Astrocyte (in vitro differentiated cells and primary cell): ENCODE measurements at regions not wholly inside any gene's neighbourhood (a gene's known extent, or its start where the extent isn't known, plus 50 kb on each side); places are given as distances from the start of the nearest gene placed in this dataset.

Experiments
- DNase-seq: peaks from one replicate; pipeline ENCODE4 v3.0.0-alpha.2; 2010; ENCODE audit warnings: low read depth
- FAIRE-seq: peaks from 2 replicates; lab custom pipeline; 2011; peaks lifted over from hg19 to GRCh38; lab: Jason Lieb, UNC
- H2AFZ ChIP-seq: 2 replicates; pipeline ENCODE4 v1.6.0; 2012; ENCODE audit warnings: low read depth, low read length, inconsistent platforms
- H3K27ac ChIP-seq: 2 replicates; pipeline ENCODE4 v1.5.1; 2011; ENCODE audit warnings: low read depth, low read length, inconsistent platforms
- H3K27me3 ChIP-seq: 2 replicates; pipeline ENCODE4 v1.6.0; 2011; ENCODE audit warnings: low read length, inconsistent platforms; ENCODE audit not compliant: insufficient read depth
- H3K36me3 ChIP-seq: 2 replicates; pipeline ENCODE4 v1.5.1; 2011; ENCODE audit warnings: low read length, inconsistent platforms; ENCODE audit not compliant: insufficient read depth
- H3K4me1 ChIP-seq: 2 replicates; pipeline ENCODE4 v1.5.1; 2011; ENCODE audit warnings: low read length, inconsistent platforms; ENCODE audit not compliant: insufficient read depth
- H3K4me2 ChIP-seq: 2 replicates; pipeline ENCODE4 v1.6.0; 2012; ENCODE audit warnings: low read length, inconsistent platforms
- H3K4me3 ChIP-seq: 2 replicates; pipeline ENCODE4 v1.5.1; 2011; ENCODE audit warnings: low read depth, mild to moderate bottlenecking, low read length, inconsistent platforms; ENCODE audit not compliant: insufficient read depth
- H3K79me2 ChIP-seq: 2 replicates; pipeline ENCODE4 v1.6.0; 2012; ENCODE audit warnings: mild to moderate bottlenecking, low read length, inconsistent platforms; ENCODE audit not compliant: insufficient read depth
- H3K9ac ChIP-seq: 2 replicates; pipeline ENCODE4 v1.6.0; 2012; ENCODE audit warnings: mild to moderate bottlenecking, low read length, inconsistent platforms
- H3K9me3 ChIP-seq: 2 replicates; pipeline ENCODE4 v1.5.1; 2012; ENCODE audit warnings: low read depth, mild to moderate bottlenecking, low read length, inconsistent platforms; ENCODE audit not compliant: insufficient read depth
- H4K20me1 ChIP-seq: 2 replicates; pipeline ENCODE4 v1.6.0; 2012; ENCODE audit warnings: low read length, inconsistent platforms; ENCODE audit not compliant: insufficient read depth
- H3K27ac Mint-ChIP-seq: one replicate; pipeline ENCODE4 v1.8.0; 2021; ENCODE audit warnings: mild to moderate bottlenecking, mixed read lengths; ENCODE audit not compliant: unreplicated experiment
- H3K27me3 Mint-ChIP-seq: one replicate; pipeline ENCODE4 v1.8.0; 2021; ENCODE audit warnings: low read depth, mixed read lengths; ENCODE audit not compliant: unreplicated experiment
- H3K36me3 Mint-ChIP-seq: one replicate; pipeline ENCODE4 v1.8.0; 2021; ENCODE audit warnings: low read depth, mixed read lengths; ENCODE audit not compliant: unreplicated experiment
- H3K4me1 Mint-ChIP-seq: one replicate; pipeline ENCODE4 v1.8.0; 2021; ENCODE audit warnings: low read depth, mixed read lengths; ENCODE audit not compliant: unreplicated experiment
- H3K4me3 Mint-ChIP-seq: one replicate; pipeline ENCODE4 v1.8.0; 2021; ENCODE audit warnings: mild to moderate bottlenecking, moderate library complexity, mixed read lengths; ENCODE audit not compliant: unreplicated experiment
- H3K9me3 Mint-ChIP-seq: one replicate; pipeline ENCODE4 v1.8.0; 2021; ENCODE audit warnings: mild to moderate bottlenecking, mixed read lengths; ENCODE audit not compliant: unreplicated experiment
- EZH2 ChIP-seq: IDR thresholded peaks from 2 replicates; pipeline ENCODE4 v1.6.1; 2012; ENCODE audit warnings: mild to moderate bottlenecking, low read length, inconsistent platforms; ENCODE audit not compliant: insufficient read depth
- TF ChIP-seq, protein P1 (sequence below): IDR thresholded peaks from 2 replicates; pipeline ENCODE4 v1.5.1; 2011; ENCODE audit warnings: low read depth, mild to moderate bottlenecking, inconsistent platforms, low read length, moderate library complexity; ENCODE audit not compliant: insufficient read depth

DNA sequence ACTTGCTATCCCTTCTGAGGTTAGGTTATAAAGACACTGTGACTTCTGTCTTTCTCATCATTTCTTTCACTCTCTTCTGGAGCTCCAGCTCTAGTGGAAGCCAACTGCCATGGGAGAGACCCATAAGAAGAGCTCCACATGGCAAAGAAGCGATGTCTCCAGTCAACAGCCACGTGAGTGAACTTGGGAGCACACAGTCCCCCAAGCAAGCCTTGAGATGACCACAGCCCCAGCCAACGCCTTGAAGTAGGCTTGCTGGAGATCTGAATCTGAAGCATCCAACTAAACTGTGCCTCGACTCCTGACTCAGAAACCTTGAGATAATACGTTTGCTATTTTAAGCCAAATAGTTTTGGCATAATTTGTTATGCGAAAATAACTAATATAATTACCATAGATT, 181.7 kb upstream of the GDF10 start:
- FAIRE-seq (no peak), DNase-seq (no peak)
- Mint-ChIP-seq H3K9me3 (no peaks in the 10 kb centered on the region), H3K36me3 (peaks cover 2% of the 10 kb centered on the region), H3K4me1 (peaks cover 9% of the 10 kb centered on the region), H3K27me3 (peaks cover 8% of the 10 kb centered on the region), H3K4me3 (no peak overlapping the region), H3K27ac (no peak overlapping the region)
- no peaks in the 10 kb centered on the region for H4K20me1 ChIP-seq
- H3K9me3 ChIP-seq, result no peaks in the 10 kb centered on the region
- H3K36me3 ChIP-seq, result no peaks in the 10 kb centered on the region
- H2AFZ ChIP-seq, result no peak overlapping the region
- H3K4me3 ChIP-seq, result no peak overlapping the region
- H3K79me2 ChIP-seq, result no peaks in the 10 kb centered on the region
- H3K27me3 ChIP-seq, result peaks cover 2% of the 10 kb centered on the region
- no peak overlapping the region for H3K4me2 ChIP-seq
- H3K9ac ChIP-seq, result no peak overlapping the region
- TF ChIP-seq EZH2, result no peak
- TF ChIP-seq, protein P1, sequence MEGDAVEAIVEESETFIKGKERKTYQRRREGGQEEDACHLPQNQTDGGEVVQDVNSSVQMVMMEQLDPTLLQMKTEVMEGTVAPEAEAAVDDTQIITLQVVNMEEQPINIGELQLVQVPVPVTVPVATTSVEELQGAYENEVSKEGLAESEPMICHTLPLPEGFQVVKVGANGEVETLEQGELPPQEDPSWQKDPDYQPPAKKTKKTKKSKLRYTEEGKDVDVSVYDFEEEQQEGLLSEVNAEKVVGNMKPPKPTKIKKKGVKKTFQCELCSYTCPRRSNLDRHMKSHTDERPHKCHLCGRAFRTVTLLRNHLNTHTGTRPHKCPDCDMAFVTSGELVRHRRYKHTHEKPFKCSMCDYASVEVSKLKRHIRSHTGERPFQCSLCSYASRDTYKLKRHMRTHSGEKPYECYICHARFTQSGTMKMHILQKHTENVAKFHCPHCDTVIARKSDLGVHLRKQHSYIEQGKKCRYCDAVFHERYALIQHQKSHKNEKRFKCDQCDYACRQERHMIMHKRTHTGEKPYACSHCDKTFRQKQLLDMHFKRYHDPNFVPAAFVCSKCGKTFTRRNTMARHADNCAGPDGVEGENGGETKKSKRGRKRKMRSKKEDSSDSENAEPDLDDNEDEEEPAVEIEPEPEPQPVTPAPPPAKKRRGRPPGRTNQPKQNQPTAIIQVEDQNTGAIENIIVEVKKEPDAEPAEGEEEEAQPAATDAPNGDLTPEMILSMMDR, result no peak
- no peak overlapping the region for H3K27ac ChIP-seq
- no peaks in the 10 kb centered on the region for H3K4me1 ChIP-seq

- H3K9me3 Mint-ChIP-seq, result no peaks in the 10 kb centered on the region
- DNase-seq (no peak), FAIRE-seq (no peak)
- H3K36me3 ChIP-seq, result no peaks in the 10 kb centered on the region
- H3K4me1 Mint-ChIP-seq, result peaks cover 6% of the 10 kb centered on the region
- H3K27me3 Mint-ChIP-seq, result no peaks in the 10 kb centered on the region
- no peak for TF ChIP-seq EZH2
- TF ChIP-seq, protein P1, result no peak
- no peaks in the 10 kb centered on the region for H3K9me3 ChIP-seq
- H3K36me3 Mint-ChIP-seq, result no peaks in the 10 kb centered on the region
- H3K4me3 Mint-ChIP-seq, result no peak overlapping the region
- H3K79me2 ChIP-seq, result no peaks in the 10 kb centered on the region
- no peak overlapping the region for H3K9ac ChIP-seq
- no peak overlapping the region for H3K27ac ChIP-seq
- no peak overlapping the region for H3K4me2 ChIP-seq
- H3K27ac Mint-ChIP-seq, result no peak overlapping the region
- no peak overlapping the region for H2AFZ ChIP-seq
- H4K20me1 ChIP-seq, result no peaks in the 10 kb centered on the region
- no peak overlapping the region for H3K4me3 ChIP-seq
- H3K4me1 ChIP-seq, result no peaks in the 10 kb centered on the region
- H3K27me3 ChIP-seq, result no peaks in the 10 kb centered on the region
Measured at GRCh38 chr10:47121336-47121735, 178.7 kb upstream of the GDF10 start.

DNA sequence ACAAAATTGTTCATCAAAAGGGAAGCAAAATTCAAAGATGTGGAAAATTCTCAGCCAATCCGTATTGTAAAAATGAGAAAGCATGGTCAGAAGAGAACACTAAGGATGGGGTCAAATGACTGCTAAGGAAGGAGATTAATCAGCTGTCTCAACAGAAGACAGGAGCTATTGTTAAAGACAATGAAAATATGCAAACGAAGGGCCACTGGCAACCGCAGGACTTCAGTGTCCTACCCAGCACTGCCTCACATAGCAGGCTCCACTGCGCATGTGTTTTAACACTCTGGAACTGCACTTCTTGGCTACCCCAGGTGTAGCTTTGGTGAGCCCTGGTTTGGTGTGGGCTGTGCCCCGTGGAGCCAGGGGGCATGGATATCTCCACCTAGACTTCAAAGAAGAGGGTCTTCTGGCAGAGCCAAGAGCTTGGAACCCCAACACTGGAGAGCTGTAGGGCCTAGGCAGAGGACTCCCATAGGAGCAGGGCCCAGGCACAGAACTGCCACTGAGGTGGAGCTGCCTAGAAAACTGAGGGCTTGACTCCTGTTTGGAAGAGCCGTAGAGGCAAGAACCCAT, 176.2 kb upstream of the GDF10 start:
- H3K36me3 Mint-ChIP-seq, result no peaks in the 10 kb centered on the region
- FAIRE-seq, result no peak

More for the DNA sequence above, 176.2 kb upstream of the GDF10 start:
- TF ChIP-seq EZH2, result no peak
- TF ChIP-seq, protein P1, result no peak
- Histone ChIP-seq H3K4me2 (no peak overlapping the region), H3K36me3 (no peaks in the 10 kb centered on the region), H3K4me1 (no peaks in the 10 kb centered on the region), H4K20me1 (no peaks in the 10 kb centered on the region), H2AFZ (no peak overlapping the region), H3K79me2 (no peaks in the 10 kb centered on the region), H3K9me3 (no peaks in the 10 kb centered on the region), H3K27me3 (no peaks in the 10 kb centered on the region), H3K27ac (no peak overlapping the region), H3K9ac (no peak overlapping the region), H3K4me3 (no peak overlapping the region)
- Mint-ChIP-seq H3K27me3 (no peaks in the 10 kb centered on the region), H3K9me3 (no peaks in the 10 kb centered on the region), H3K4me3 (no peak overlapping the region), H3K4me1 (peaks cover 4% of the 10 kb centered on the region), H3K27ac (no peak overlapping the region)
- DNase-seq, result no peak
